H9 (cell line): ENCODE measurements at regions not wholly inside any gene's neighbourhood (a gene's known extent, or its start where the extent isn't known, plus 50 kb on each side); places are given as distances from the start of the nearest gene placed in this dataset.
"Not testable (repeated sequence)": the region's sequence is repeated elsewhere in the genome, so short reads cannot be mapped to it uniquely, and the experiment has no call there.

Source experiments
- DNase-seq: peaks from one replicate; pipeline ENCODE4 v3.0.0-alpha.2; 2017
- H2AFZ ChIP-seq: one replicate; pipeline ENCODE4 v1.6.1; 2013; ENCODE audit warnings: mild to moderate bottlenecking, low read length, control low read depth, moderate library complexity
- H2AK5ac ChIP-seq: 2 replicates; pipeline ENCODE4 v1.6.1; 2013; ENCODE audit warnings: low read length, control low read depth, mixed read lengths; ENCODE audit not compliant: insufficient read length
- H2BK120ac ChIP-seq: one replicate; pipeline ENCODE4 v1.6.1; 2013; ENCODE audit warnings: low read depth, mild to moderate bottlenecking, low read length, control low read depth, inconsistent platforms; ENCODE audit not compliant: poor library complexity, severe bottlenecking
- H2BK12ac ChIP-seq: 2 replicates; pipeline ENCODE4 v1.6.1; 2013; ENCODE audit warnings: low read length, control low read depth, mixed read lengths, low read depth; ENCODE audit not compliant: insufficient read length
- H2BK15ac ChIP-seq: 2 replicates; pipeline ENCODE4 v1.6.1; 2013; ENCODE audit warnings: low read depth, low read length, control low read depth
- H2BK20ac ChIP-seq: one replicate; pipeline ENCODE4 v1.6.1; 2013; ENCODE audit warnings: low read depth, mild to moderate bottlenecking, low read length, control low read depth, inconsistent platforms; ENCODE audit not compliant: poor library complexity, severe bottlenecking
- H2BK5ac ChIP-seq: 2 replicates; pipeline ENCODE4 v1.6.1; 2013; ENCODE audit warnings: low read length, control low read depth, mixed read lengths; ENCODE audit not compliant: insufficient read length
- H3K14ac ChIP-seq: 2 replicates; pipeline ENCODE4 v1.6.1; 2013; ENCODE audit warnings: low read length, control low read depth; ENCODE audit not compliant: insufficient read depth
- H3K18ac ChIP-seq: 2 replicates; pipeline ENCODE4 v1.6.1; 2013; ENCODE audit warnings: low read depth, mild to moderate bottlenecking, mixed read lengths, low read length, control low read depth; ENCODE audit not compliant: insufficient read length
- H3K23ac ChIP-seq: 2 replicates; pipeline ENCODE4 v1.6.1; 2013; ENCODE audit warnings: low read length, control low read depth, mixed read lengths, low read depth; ENCODE audit not compliant: insufficient read length
- H3K23me2 ChIP-seq: 2 replicates; pipeline ENCODE4 v1.6.1; 2013; ENCODE audit warnings: low read depth, mild to moderate bottlenecking, mixed read lengths, low read length, control low read depth; ENCODE audit not compliant: insufficient read length, poor library complexity, severe bottlenecking
- H3K27ac ChIP-seq: 2 replicates; pipeline ENCODE4 v1.5.1; 2013; ENCODE audit warnings: low read length, control low read depth, mixed read lengths, low read depth; ENCODE audit not compliant: insufficient read length
- H3K27me3 ChIP-seq: 2 replicates; pipeline ENCODE4 v1.6.1; 2013; ENCODE audit warnings: low read length, control low read depth, inconsistent platforms; ENCODE audit not compliant: insufficient read depth
- H3K4ac ChIP-seq: 2 replicates; pipeline ENCODE4 v1.6.1; 2013; ENCODE audit warnings: low read depth, mild to moderate bottlenecking, control low read depth, inconsistent platforms, low read length, moderate library complexity
- H3K4me1 ChIP-seq: 2 replicates; pipeline ENCODE4 v1.6.1; 2013; ENCODE audit warnings: low read length, control low read depth, inconsistent platforms; ENCODE audit not compliant: insufficient read depth
- H3K4me2 ChIP-seq: 2 replicates; pipeline ENCODE4 v1.6.1; 2013; ENCODE audit warnings: low read length, control low read depth, mixed read lengths; ENCODE audit not compliant: insufficient read length, insufficient read depth
- H3K56ac ChIP-seq: 2 replicates; pipeline ENCODE4 v1.6.1; 2013; ENCODE audit warnings: low read depth, mild to moderate bottlenecking, mixed read lengths, low read length, control low read depth; ENCODE audit not compliant: insufficient read length
- H3K79me1 ChIP-seq: 2 replicates; pipeline ENCODE4 v1.6.1; 2013; ENCODE audit warnings: low read depth, mild to moderate bottlenecking, moderate library complexity, low read length, control low read depth, inconsistent platforms; ENCODE audit not compliant: insufficient read depth, poor library complexity, severe bottlenecking
- H3K79me2 ChIP-seq: 2 replicates; pipeline ENCODE4 v1.6.1; 2013; ENCODE audit warnings: low read length, control low read depth, inconsistent platforms; ENCODE audit not compliant: insufficient read depth
- H3K9ac ChIP-seq: 2 replicates; pipeline ENCODE4 v1.6.1; 2013; ENCODE audit warnings: low read length, control low read depth, mixed read lengths; ENCODE audit not compliant: insufficient read length; ENCODE audit errors: extremely low read depth
- H3K9me3 ChIP-seq: one replicate; pipeline ENCODE4 v1.6.1; 2013; ENCODE audit warnings: low read depth, low read length, inconsistent platforms; ENCODE audit not compliant: control insufficient read depth
- H3T11ph ChIP-seq: one replicate; pipeline ENCODE4 v1.6.1; 2013; ENCODE audit warnings: mild to moderate bottlenecking, low read length, control low read depth, inconsistent platforms
- H4K20me1 ChIP-seq: one replicate; pipeline ENCODE4 v1.6.1; 2013; ENCODE audit not compliant: control insufficient read depth, insufficient read length, insufficient read depth
- H4K5ac ChIP-seq: 2 replicates; pipeline ENCODE4 v1.6.1; 2013; ENCODE audit warnings: low read depth, mild to moderate bottlenecking, mixed read lengths, low read length, control low read depth; ENCODE audit not compliant: insufficient read length
- H4K8ac ChIP-seq: replicated peaks from 2 replicates; pipeline ENCODE4 v1.6.1; 2013; ENCODE audit warnings: low read length, control low read depth, mixed read lengths, low read depth; ENCODE audit not compliant: insufficient read length
- H4K91ac ChIP-seq: 2 replicates; pipeline ENCODE4 v1.6.1; 2013; ENCODE audit warnings: low read depth, mild to moderate bottlenecking, moderate library complexity, mixed read lengths, low read length, control low read depth; ENCODE audit not compliant: insufficient read length
- H3K27ac Mint-ChIP-seq, 3 experiments: 2 replicates in 2 of 3; 3 replicates in 1 of 3; pipeline ENCODE4 v1.8.0; 2020 to 2021; ENCODE audit warnings: mixed read lengths in 3 of 3, mild to moderate bottlenecking in 1 of 3, moderate library complexity in 1 of 3
- H3K27me3 Mint-ChIP-seq: 2 replicates; pipeline ENCODE4 v1.8.0; 2021; ENCODE audit warnings: low read depth, mild to moderate bottlenecking, moderate library complexity, mixed read lengths
- H3K36me3 Mint-ChIP-seq, 3 experiments: 2 replicates in 2 of 3; 3 replicates in 1 of 3; pipeline ENCODE4 v1.8.0; 2020 to 2021; ENCODE audit warnings: low read depth in 3 of 3, mixed read lengths in 3 of 3; ENCODE audit not compliant: insufficient read depth in 1 of 3
- H3K4me1 Mint-ChIP-seq, 2 experiments: 2 replicates each; pipeline ENCODE4 v1.8.0; 2020; ENCODE audit warnings: mixed read lengths in 2 of 2
- H3K4me3 Mint-ChIP-seq, 2 experiments: 2 replicates in 1 of 2; 3 replicates in 1 of 2; pipeline ENCODE4 v1.8.0; 2020 to 2021; ENCODE audit warnings: mild to moderate bottlenecking in 2 of 2, mixed read lengths in 2 of 2, moderate library complexity in 1 of 2
- H3K9me3 Mint-ChIP-seq, 2 experiments: 2 replicates in 1 of 2; 3 replicates in 1 of 2; pipeline ENCODE4 v1.8.0; 2020; ENCODE audit warnings: mild to moderate bottlenecking in 2 of 2, mixed read lengths in 2 of 2, moderate library complexity in 1 of 2
- CTCF ChIP-seq: fragments of 200-600 bp; sonication (generic); conservative IDR thresholded peaks from 3 replicates; pipeline ENCODE4 v1.8.0; 2021; ENCODE audit warnings: antibody characterized with exemption, mild to moderate bottlenecking
- WGBS: extraction: QIAGEN DNeasy Blood & Tissue Kit; methylation state at CpG from one replicate; pipeline ENCODE4 v1.1.7; 2013; ENCODE audit warnings: missing lambda C conversion rate, low lambda C conversion rate, mixed read lengths; ENCODE audit not compliant: insufficient read length; ENCODE audit errors: extremely low coverage; 5-methylcytosine and 5-hydroxymethylcytosine counted together

GRCh38 chr11:46175401-46176002 is 54.2 kb upstream of the PHF21A start:
- Histone ChIP-seq H3K4ac (no peak overlapping the region), H3K27me3 (no peaks in the 10 kb centered on the region), H3K4me2 (no peak overlapping the region), H2BK120ac (no peak overlapping the region), H2BK5ac (no peak overlapping the region), H3K56ac (no peak overlapping the region), H3K79me1 (no peaks in the 10 kb centered on the region), H3T11ph (no peak overlapping the region), H2BK20ac (no peak overlapping the region), H4K91ac (no peak overlapping the region), H3K79me2 (no peaks in the 10 kb centered on the region), H4K20me1 (no peaks in the 10 kb centered on the region), H2AK5ac (no peak overlapping the region), H3K4me1 (no peaks in the 10 kb centered on the region), H3K23me2 (no peaks in the 10 kb centered on the region), H3K23ac (no peak overlapping the region), H3K18ac (no peak overlapping the region), H3K27ac (no peak overlapping the region), H2BK15ac (no peak overlapping the region), H3K9ac (no peak overlapping the region), H2AFZ (no peak overlapping the region), H4K8ac (no peak overlapping the region), H3K14ac (no peak overlapping the region), H4K5ac (no peak overlapping the region), H2BK12ac (no peak overlapping the region), H3K9me3 (no peaks in the 10 kb centered on the region)
- WGBS: no CpG with 5 or more reads among the region's 7 CpGs
- H3K27me3 Mint-ChIP-seq: peaks cover 15% of the 10 kb centered on the region
- H3K4me3 Mint-ChIP-seq: no peak overlapping the region
- no peak for DNase-seq
- H3K27ac Mint-ChIP-seq: no peak overlapping the region; a peak in 1 of 7 replicates
- H3K36me3 Mint-ChIP-seq: no peaks in the 10 kb centered on the region; a peak in 1 of 7 replicates
- no peaks in the 10 kb centered on the region; a peak in 2 of 5 replicates for H3K9me3 Mint-ChIP-seq
- H3K4me1 Mint-ChIP-seq: 0 out of 4 replicates have a peak, but pooled peaks cover 0 to 4% of the 10 kb centered on the region in 2 experiments
- no peak for TF ChIP-seq CTCF

- not testable (repeated sequence) for H3K9me3 ChIP-seq, H2BK5ac ChIP-seq, H3K4me1 Mint-ChIP-seq, H3T11ph ChIP-seq, H3K9me3 Mint-ChIP-seq, H4K5ac ChIP-seq, H3K18ac ChIP-seq, H3K36me3 Mint-ChIP-seq, H4K91ac ChIP-seq, H3K14ac ChIP-seq, H3K4me1 ChIP-seq, H2AFZ ChIP-seq, H3K79me2 ChIP-seq, H4K20me1 ChIP-seq, H2BK20ac ChIP-seq, H3K79me1 ChIP-seq, H3K4ac ChIP-seq, H3K23me2 ChIP-seq, H2BK120ac ChIP-seq, H3K56ac ChIP-seq, H2BK12ac ChIP-seq, H2BK15ac ChIP-seq, H3K27ac Mint-ChIP-seq, H3K4me2 ChIP-seq, H3K27ac ChIP-seq, DNase-seq, H4K8ac ChIP-seq, H3K27me3 ChIP-seq, H2AK5ac ChIP-seq, H3K23ac ChIP-seq, H3K4me3 Mint-ChIP-seq, H3K9ac ChIP-seq
- H3K27me3 Mint-ChIP-seq: peaks cover 18% of the 10 kb centered on the region
- no CpG with 5 or more reads among the region's 7 CpGs for WGBS
These were observed 50.4 kb upstream of the PHF21A start for GRCh38 chr11:46171693-46172092.
